ENCODE measurements at regions not wholly inside any gene's neighbourhood (a gene's known extent, or its start where the extent isn't known, plus 50 kb on each side); places are given as distances from the start of the nearest gene placed in this dataset.

GRCh38 chr4:138858419-138858818 is 157.2 kb upstream of the NOCT start:
- no peak for DNase-seq (ENCODE audit: low read depth)

- DNase-seq (ENCODE audit: low read depth) = no peak
Observed at GRCh38 chr4:138857416-138857815, 158.2 kb upstream of the NOCT start.

GRCh38 chr4:138852681-138853080 is 162.9 kb upstream of the NOCT start:
- DNase-seq (ENCODE audit: low read depth) = no peak

GRCh38 chr4:138851391-138852335 is 163.9 kb upstream of the NOCT start:
- no peak for DNase-seq (ENCODE audit: low read depth)

GRCh38 chr4:138845664-138846063 is 169.9 kb upstream of the NOCT start:
- DNase-seq (ENCODE audit: low read depth) = no peak

GRCh38 chr4:138845054-138845453 is 170.5 kb upstream of the NOCT start:
- no peak for DNase-seq (ENCODE audit: low read depth)

GRCh38 chr4:138843616-138844015 is 172.0 kb upstream of the NOCT start:
- DNase-seq (ENCODE audit: low read depth) = no peak

- DNase-seq (ENCODE audit: low read depth) = no peak
Observed at GRCh38 chr4:138841343-138841742, 174.2 kb upstream of the NOCT start.

- DNase-seq (ENCODE audit: low read depth) = no peak
Observed at GRCh38 chr4:138838251-138838650, 177.3 kb upstream of the NOCT start.

- DNase-seq (ENCODE audit: low read depth) = no peak
Observed at GRCh38 chr4:138835832-138836533, 179.6 kb upstream of the NOCT start.

- no peak for DNase-seq (ENCODE audit: low read depth)
Observed at GRCh38 chr4:138833974-138834373, 181.6 kb upstream of the NOCT start.

- no peak for DNase-seq (ENCODE audit: low read depth)
Observed at GRCh38 chr4:138832563-138832962, 183.0 kb upstream of the NOCT start.

- no peak for DNase-seq (ENCODE audit: low read depth)
Observed at GRCh38 chr4:138831948-138832347, 183.6 kb upstream of the NOCT start.

GRCh38 chr4:138828926-138829325 is 186.7 kb upstream of the NOCT start:
- DNase-seq (ENCODE audit: low read depth) = no peak

- DNase-seq (ENCODE audit: low read depth) = no peak
Observed at GRCh38 chr4:138826754-138827153, 188.8 kb upstream of the NOCT start.

GRCh38 chr4:138826322-138826721 is 189.3 kb upstream of the NOCT start:
- DNase-seq (ENCODE audit: low read depth) = no peak

- DNase-seq (ENCODE audit: low read depth) = no peak
Observed at GRCh38 chr4:138821331-138821730, 194.2 kb upstream of the NOCT start.

- no peak for DNase-seq (ENCODE audit: low read depth)
Observed at GRCh38 chr4:138816875-138817274, 198.7 kb upstream of the NOCT start.

- no peak for DNase-seq (ENCODE audit: low read depth)
Observed at GRCh38 chr4:138815811-138816210, 199.8 kb upstream of the NOCT start.

- DNase-seq (ENCODE audit: low read depth) = no peak
Observed at GRCh38 chr4:138805736-138806135, 209.8 kb upstream of the NOCT start.

GRCh38 chr4:138804711-138805110 is 210.9 kb upstream of the NOCT start:
- DNase-seq (ENCODE audit: low read depth) = no peak

GRCh38 chr4:138803051-138803450 is 212.5 kb upstream of the NOCT start:
- no peak for DNase-seq (ENCODE audit: low read depth)

GRCh38 chr4:138802499-138802898 is 213.1 kb upstream of the NOCT start:
- no peak for DNase-seq (ENCODE audit: low read depth)
